Mammary epithelial cell (primary cell): ENCODE measurements at regions not wholly inside any gene's neighbourhood (a gene's known extent, or its start where the extent isn't known, plus 50 kb on each side); places are given as distances from the start of the nearest gene placed in this dataset.

ENCODE experiments used
- EZH2 ChIP-seq: IDR thresholded peaks from 2 replicates; pipeline ENCODE4 v1.6.1; 2012; ENCODE audit warnings: low read length, inconsistent platforms, borderline replicate concordance
- TF ChIP-seq, protein P1 (sequence below), 2 donors: IDR thresholded peaks in 1 of 2; conservative IDR thresholded peaks in 1 of 2; 2 replicates each; pipeline ENCODE4 v1.5.1; 2011 to 2012; ENCODE audit warnings: inconsistent platforms in 2 of 2, low read length in 2 of 2, mild to moderate bottlenecking in 2 of 2, control low read depth in 1 of 2, low read depth in 1 of 2; ENCODE audit not compliant: insufficient read depth in 1 of 2; ENCODE audit errors: extremely low read depth in 1 of 2

DNA sequence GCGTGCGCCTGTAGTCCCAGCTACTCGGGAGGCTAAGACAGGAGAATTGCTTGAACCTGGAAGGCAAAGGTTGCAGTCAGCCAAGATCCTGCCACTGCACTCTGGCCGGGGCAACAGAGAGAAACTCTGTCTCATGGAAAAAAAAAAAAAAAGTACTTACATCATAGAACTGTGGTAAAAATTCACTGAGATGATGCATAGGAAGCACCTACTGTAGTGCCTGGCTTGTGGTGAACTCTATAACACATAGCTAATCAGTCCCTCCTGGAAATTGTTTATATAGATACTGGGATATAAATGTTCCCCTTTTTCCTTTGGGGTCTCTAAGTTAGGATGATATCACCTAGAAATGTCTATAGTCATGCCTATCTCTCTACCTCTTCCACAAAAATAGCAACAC is 89.7 kb upstream of the CPM start:
- TF ChIP-seq, protein P1, sequence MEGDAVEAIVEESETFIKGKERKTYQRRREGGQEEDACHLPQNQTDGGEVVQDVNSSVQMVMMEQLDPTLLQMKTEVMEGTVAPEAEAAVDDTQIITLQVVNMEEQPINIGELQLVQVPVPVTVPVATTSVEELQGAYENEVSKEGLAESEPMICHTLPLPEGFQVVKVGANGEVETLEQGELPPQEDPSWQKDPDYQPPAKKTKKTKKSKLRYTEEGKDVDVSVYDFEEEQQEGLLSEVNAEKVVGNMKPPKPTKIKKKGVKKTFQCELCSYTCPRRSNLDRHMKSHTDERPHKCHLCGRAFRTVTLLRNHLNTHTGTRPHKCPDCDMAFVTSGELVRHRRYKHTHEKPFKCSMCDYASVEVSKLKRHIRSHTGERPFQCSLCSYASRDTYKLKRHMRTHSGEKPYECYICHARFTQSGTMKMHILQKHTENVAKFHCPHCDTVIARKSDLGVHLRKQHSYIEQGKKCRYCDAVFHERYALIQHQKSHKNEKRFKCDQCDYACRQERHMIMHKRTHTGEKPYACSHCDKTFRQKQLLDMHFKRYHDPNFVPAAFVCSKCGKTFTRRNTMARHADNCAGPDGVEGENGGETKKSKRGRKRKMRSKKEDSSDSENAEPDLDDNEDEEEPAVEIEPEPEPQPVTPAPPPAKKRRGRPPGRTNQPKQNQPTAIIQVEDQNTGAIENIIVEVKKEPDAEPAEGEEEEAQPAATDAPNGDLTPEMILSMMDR (conservative IDR thresholded peaks at IDR 0.05 in 1 of 2, IDR thresholded peaks at IDR 0.05 in 1 of 2; ENCODE audit: extremely low read depth in 1 of 2, insufficient read depth in 1 of 2, low read depth in 1 of 2, low read length in 2 of 2): no peak
- TF ChIP-seq EZH2: no peak
